HG03135 (cell line): ENCODE measurements at regions not wholly inside any gene's neighbourhood (a gene's known extent, or its start where the extent isn't known, plus 50 kb on each side); places are given as distances from the start of the nearest gene placed in this dataset.
"Not testable (repeated sequence)": the region's sequence is repeated elsewhere in the genome, so short reads cannot be mapped to it uniquely, and the experiment has no call there.

Experiments used
- ATAC-seq: cut with Tn5 transposase; IDR thresholded peaks from one replicate; pipeline ENCODE4 v1.9.1; 2021; ENCODE audit warnings: mild to moderate bottlenecking, moderate library complexity; ENCODE audit not compliant: unreplicated experiment

DNA sequence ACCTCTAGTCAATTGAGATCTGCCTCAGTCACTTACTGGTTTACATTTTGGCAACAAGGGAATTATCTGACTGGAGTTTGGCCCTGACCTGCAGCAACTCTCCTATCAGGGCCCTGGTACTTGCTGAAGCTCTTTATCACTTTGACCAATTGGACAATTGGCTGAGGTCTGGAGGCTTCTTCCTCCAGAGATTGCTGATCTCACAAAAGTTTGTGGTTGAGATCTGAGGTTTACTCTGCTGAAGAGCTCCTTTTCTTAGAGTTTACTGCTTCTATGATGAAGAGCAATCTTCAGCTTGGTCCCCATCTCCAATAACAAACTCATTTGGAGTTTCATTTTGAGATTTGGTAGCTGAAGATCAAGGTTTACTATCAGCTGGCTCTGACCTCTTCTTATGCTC is 276.9 kb upstream of the SGCG start:
- no peak for ATAC-seq

DNA sequence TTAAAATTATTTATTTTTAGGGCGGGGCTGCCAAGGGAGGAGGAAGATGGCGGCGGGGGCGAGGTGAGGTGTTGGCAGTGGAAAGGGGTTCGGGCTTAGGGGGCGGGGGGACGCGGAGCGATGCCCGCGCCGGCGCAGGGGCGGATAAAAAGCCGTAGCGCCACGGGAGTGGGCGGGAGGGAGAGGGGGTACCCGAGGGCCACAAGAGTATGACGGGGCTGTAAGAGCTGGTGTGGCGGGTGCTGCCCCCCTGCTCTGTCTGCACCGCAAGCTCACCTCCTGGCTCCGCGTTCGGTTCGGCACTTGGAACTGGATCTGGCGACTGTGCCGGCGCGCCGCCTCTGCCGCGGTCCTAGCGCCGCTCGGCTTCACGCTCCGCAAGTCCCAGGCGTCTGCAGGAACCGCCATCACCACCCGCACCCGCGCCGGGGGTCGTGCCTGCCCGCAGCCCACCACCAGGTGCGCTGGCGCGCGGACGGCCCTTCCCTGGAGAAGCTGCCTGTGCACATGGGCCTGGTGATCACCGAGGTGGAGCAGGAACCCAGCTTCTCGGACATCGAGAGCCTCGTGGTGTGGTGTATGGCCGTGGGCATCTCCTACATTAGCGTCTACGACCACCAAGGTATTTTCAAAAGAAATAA is 265.2 kb upstream of the SGCG start:
- ATAC-seq: peak; percentile 74

- ATAC-seq: not testable (repeated sequence)
These were observed 264.5 kb upstream of the SGCG start for GRCh38 chr13:22916276-22916675.

DNA sequence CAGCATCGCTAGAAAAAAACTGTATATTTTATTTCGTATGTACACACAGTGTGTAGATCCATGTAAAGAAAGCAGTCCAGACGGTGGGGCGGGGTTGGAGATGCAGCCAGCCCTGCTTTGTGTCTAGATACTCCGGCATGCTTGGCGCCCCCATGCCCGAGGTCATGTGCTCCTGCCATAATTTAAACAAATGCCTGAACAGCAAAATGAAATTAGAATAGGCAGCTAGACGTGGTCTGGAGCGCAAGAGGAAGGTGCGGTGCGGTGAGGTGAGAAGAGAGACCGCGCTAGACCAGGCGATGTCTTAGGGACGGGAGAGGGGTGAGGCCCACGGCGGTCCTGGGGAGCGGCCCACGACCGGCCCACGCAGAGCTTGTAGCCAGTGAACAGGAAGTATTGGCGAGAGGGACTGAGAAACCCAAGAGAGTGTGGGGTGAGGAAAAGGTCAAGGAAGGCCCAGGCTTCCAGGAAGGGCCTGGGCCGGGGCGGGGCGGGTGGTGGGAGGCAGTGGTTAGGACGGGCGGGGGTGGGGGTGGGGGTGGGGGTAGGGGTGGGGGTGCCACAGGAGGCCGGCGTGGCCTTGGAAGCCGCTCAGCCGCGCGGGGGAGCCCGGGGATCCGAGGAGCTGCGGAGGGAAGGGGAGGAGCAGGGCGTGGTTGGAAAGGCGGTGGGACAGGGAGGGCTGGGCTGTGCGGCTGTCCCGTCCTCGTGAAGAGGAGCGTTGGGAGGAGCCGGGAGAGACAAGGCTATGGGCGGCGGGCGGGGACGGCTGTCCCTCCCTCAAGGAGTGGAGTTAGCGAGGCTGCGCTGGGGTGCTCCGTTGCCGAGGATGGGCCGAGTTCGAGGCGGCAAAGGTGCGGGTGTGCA is 254.7 kb upstream of the SGCG start:
- ATAC-seq: peak; percentile 34

- peak; percentile 55 for ATAC-seq
These were observed 253.9 kb upstream of the SGCG start for GRCh38 chr13:22926748-22927400.

GRCh38 chr13:22927845-22928244 is 252.9 kb upstream of the SGCG start:
- ATAC-seq: not testable (repeated sequence)

GRCh38 chr13:22929381-22930126 is 251.2 kb upstream of the SGCG start:
- no peak for ATAC-seq

GRCh38 chr13:22931576-22931975 is 249.2 kb upstream of the SGCG start:
- no peak for ATAC-seq

GRCh38 chr13:22932632-22933412 is 248.0 kb upstream of the SGCG start:
- ATAC-seq: not testable (repeated sequence)

- ATAC-seq: no peak
These were observed 247.1 kb upstream of the SGCG start for GRCh38 chr13:22933571-22934181.

DNA sequence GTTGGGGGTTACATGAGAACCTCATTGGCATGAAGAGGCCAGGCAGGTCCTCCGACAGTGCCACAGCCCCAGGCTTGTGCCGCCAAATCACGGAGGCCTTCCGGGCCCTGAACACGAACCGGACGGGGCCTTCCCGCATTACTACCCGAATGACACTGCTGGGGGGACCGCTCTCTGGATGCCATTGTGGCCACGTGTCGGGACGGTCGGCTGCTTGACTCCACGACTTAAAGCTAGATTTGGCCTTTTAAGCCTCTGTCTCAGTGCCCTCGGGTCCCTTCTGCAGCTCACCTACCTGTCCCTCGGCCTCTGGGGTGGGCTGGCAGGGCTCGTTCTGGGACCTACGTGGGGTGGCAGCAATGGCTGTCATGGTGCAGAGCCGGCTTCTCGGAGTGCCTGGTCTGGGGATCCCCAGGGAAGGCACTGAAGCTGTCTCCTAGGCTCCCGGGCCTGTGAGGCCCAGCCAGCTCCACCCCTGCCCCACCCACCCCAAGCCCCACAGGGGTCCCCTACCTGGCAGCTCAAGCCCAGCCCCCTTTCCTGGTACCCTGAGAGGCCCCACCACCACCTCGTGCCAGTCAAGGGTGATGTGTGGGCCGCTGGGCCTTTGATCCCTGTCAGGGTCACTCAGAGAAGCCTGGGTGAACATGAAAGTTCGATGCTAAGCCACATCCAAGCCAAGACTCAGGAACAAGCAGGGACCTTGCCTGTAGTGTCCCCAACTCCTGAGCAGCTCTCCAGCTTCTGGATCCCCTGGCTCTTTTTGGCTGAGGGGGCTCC is 245.8 kb upstream of the SGCG start:
- no peak for ATAC-seq

GRCh38 chr13:22936228-22936627 is 244.6 kb upstream of the SGCG start:
- ATAC-seq: no peak

- no peak for ATAC-seq
These were observed 243.5 kb upstream of the SGCG start for GRCh38 chr13:22937241-22937640.

DNA sequence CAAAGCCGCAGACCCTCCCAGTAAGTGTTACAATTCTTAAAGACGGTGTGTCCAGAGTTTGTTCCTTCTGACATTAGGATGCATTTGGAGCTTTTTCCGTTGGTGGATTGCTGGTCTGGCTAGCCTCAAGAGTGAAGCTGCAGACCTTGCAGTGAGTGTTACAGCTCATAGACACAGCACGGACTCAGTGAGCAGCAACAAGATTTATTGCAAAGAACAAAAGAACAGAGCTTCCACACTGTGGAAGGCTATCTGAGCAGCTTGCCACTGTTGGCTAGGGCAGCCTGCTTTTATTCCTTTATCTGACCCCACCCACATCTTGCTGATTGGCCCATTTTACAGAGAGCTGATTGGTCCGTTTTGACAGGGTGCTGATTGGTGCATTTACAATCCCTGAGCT is 242.8 kb upstream of the SGCG start:
- ATAC-seq: no peak

GRCh38 chr13:22938576-22938975 is 242.2 kb upstream of the SGCG start:
- ATAC-seq: no peak

- ATAC-seq: no peak
These were observed 241.6 kb upstream of the SGCG start for GRCh38 chr13:22939157-22939556.

- ATAC-seq: no peak
These were observed 240.6 kb upstream of the SGCG start for GRCh38 chr13:22940090-22940710.

GRCh38 chr13:22940736-22941135 is 240.0 kb upstream of the SGCG start:
- ATAC-seq: no peak

DNA sequence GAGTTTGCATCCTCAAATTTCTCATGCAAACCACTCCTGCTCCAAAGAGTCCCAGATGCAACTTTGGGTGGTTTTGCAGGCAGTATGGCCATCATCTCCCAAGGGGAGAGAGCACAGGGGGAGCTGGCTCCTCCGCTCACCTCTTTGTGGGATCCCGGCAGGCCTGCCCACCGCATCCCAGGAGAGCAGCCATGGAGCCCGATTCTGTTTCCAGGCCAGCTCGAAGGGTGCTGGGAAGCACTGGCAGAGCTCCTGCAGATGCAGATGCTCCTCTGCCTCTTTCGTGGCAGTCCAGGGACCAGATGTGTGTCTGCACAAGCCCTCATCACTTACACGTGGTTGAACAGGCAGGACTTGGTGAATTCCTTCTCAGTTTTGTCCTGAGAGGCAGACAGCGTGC is 239.3 kb upstream of the SGCG start:
- not testable (repeated sequence) for ATAC-seq
